ENCODE measurements at regions not wholly inside any gene's neighbourhood (a gene's known extent, or its start where the extent isn't known, plus 50 kb on each side); places are given as distances from the start of the nearest gene placed in this dataset.

DNA sequence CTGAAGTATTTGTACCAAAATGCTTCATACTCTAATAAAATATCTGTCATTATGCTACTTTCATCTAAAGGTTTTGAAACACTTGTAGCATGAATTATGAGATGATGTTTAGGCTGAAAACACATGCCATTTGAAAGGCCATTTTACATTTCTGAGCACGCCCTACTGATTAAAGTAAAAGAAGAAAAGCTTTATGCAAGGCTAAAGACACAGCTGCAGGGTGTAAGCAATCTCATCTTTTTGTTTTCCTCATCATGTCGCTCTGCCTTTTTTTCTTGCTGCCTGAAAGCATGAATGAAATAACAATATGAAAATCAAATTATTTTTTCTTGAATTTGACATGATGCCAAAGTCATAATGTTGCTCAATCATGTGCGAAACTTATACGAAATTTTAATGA lies 148.6 kb upstream of the ARG1 start:
- TF ChIP-seq SUZ12 (IDR thresholded peaks at IDR 0.05; ENCODE audit: extremely low read depth, insufficient read depth, insufficient read length) (no peak), YY1 (IDR thresholded peaks at IDR 0.05; ENCODE audit: insufficient read depth, insufficient read length) (no peak), ZNF274 (IDR thresholded peaks at IDR 0.05; ENCODE audit: low read depth, low read length) (no peak)

Data from NT2/D1 (cell line).